ENCODE measurements at regions not wholly inside any gene's neighbourhood (a gene's known extent, or its start where the extent isn't known, plus 50 kb on each side); places are given as distances from the start of the nearest gene placed in this dataset.

GRCh38 chr21:27448960-27449359 lies 482.1 kb upstream of the ADAMTS5 start:
- no peak for DNase-seq

GRCh38 chr21:27447843-27448242 lies 481.0 kb upstream of the ADAMTS5 start:
- DNase-seq, result no peak

DNA sequence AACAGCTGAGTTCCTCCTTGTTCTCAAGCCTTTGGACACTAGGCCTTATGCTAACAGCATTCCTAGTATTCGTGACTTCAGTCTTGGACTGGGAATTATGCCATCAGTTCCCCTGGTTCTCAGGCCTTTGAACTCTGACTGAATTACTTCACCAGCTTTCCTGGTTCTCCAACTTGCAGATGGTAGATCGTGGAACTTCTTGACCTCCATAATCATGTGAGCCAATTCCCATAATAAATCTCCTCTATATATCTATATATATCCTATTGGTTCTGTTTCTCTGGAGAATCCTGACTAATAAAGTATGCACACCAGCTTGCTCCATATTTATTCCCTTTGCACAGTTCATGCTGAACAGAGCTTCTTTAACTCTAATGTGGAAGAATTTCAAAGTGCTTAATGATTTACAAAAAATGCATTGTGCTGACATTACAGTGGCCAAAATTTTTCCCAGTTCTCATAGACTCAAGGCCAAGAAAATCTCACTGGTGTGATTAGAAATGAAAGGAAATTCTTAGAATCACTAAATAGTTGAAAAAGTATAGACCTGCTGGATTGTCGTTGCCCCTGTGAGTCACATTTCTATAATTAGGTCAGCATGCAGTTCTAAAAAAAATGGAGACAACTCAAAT lies 462.9 kb upstream of the ADAMTS5 start:
- DNase-seq, result no peak

DNA sequence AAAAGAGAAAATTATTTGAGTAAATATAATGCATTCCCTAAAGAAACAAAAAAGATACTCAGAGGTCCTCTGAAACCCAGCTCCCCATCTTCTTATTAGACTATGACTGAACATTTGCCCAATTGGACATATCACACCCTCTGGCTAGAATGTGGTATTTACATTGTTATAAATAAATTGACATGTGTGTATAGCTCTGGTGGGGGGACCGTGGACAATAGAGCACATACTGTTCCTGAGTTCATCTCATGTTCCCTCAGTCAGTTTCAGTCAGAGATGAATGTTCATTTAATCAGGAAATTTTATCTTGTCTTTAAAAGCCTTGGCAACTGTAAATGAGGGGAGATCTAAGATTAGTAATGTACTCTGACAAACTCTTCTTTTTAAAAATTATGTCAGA lies 459.3 kb upstream of the ADAMTS5 start:
- no peak for DNase-seq

DNA sequence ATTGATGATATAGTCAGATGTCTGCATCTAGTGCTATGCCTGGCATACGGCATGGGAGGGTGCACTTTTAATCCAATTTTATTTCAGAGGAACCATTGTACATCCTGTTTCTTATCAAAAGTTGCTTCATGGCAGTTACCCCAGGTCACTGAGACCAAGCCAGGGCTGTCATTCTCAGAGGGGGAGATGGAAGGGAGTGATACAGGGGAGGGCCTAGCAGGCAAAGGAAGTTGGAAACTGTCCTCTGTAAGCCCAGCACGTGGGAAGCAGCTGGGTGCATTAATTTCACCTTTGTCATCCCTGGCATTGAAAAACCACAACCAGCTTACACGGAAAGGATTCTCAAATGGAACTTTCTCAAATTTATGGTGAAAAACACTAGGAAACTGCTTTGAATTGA lies 458.7 kb upstream of the ADAMTS5 start:
- no peak for DNase-seq

DNA sequence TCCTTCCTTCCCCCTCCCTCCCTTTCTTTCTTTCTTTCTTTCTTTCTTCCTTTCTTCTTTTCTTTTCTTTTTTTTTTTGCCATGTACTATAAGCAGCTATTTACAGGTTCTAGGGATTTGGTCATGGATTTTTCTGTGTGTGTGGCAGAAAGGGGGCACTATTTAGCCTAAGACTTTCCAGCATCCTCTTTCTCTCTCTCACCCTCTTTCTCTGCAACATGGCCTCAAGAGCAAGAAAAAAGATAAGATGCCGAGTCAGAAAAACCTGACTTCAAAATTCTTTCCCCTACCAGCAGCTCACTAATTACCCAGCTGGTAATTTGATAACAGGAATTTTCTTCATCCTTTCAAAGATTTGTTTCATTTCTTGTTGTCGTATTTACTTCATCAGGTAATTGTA lies 458.3 kb upstream of the ADAMTS5 start:
- no peak for DNase-seq

GRCh38 chr21:27424601-27425000 lies 457.7 kb upstream of the ADAMTS5 start:
- DNase-seq, result no peak

- DNase-seq, result no peak
Observed at GRCh38 chr21:27423906-27424595, 457.2 kb upstream of the ADAMTS5 start.

GRCh38 chr21:27423038-27423437 lies 456.1 kb upstream of the ADAMTS5 start:
- no peak for DNase-seq

DNA sequence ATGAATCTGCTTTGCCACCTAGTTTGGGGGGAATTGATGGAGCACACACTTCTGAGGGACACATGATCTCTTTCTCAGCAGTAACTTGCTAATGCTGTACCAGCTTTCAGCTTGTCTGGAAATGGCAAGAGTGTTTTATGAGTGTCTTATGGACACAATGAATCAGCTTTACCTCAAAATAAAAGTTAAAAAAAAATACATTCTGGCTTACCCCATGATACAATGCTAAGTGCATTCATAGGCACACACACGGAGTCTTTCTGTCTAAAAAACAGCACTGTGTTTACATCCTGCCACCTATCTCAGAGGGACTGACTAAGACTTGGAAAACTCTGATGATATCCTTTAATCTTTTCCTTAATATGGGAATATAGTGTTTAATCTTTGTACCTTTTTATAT lies 455.5 kb upstream of the ADAMTS5 start:
- DNase-seq, result no peak

DNA sequence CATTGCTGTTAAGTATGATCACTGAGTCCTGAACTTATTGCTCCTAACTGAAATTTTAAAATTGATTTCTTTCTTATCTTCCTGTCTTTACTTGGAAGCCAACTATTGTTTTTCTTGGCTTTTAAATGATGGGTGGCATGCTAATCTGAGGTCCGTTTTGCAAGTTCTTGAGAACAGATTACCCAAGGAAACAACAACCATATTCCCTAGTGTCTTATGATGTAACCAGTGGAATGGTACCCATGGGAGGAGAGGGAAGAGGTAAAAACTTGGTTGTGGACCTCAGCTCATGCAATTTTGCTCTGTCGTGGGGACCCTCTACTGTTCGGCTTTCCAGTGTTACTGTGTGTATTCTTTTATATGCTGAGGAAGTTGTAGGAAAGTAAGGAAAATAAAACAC lies 454.8 kb upstream of the ADAMTS5 start:
- DNase-seq, result no peak

GRCh38 chr21:27419153-27419552 lies 452.3 kb upstream of the ADAMTS5 start:
- no peak for DNase-seq

DNA sequence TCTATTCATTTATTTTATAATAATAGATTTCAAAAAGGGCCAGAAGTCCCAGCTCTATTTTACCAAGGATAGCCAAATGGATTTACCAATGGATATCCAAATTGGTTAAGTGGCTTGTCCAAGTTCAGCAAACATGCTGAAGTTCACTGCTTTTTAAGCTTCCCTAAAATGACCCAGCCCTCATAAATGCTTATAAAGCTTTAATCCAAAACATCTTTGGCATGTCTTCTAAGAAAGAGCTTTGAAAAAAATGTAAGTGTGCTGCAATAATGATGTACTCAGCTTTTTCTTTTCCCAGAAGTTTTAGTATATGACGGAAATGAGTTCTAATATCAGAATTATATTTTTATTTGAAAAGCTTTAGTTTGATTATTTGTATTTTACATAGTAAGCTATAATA lies 451.5 kb upstream of the ADAMTS5 start:
- no peak for DNase-seq

DNA sequence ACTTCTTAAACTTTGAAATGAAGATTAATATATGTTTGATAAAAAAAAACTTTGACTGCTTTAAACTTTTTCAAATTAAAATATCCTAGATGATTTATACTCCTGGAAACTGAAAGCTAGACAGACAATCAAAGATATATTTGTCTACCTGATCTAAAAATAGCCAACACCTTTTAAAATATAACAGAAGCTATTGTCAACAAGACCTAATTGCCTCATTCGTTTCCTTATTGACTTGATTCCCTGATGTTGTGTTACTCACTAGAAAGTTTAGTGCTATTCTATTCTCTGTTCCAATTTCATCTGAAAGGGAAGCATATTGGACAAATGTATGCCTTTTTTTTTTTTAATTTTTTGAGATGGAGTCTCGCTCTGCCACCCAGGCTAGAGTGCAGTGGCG lies 445.6 kb upstream of the ADAMTS5 start:
- no peak for DNase-seq

GRCh38 chr21:27408826-27409225 lies 441.9 kb upstream of the ADAMTS5 start:
- no peak for DNase-seq

DNA sequence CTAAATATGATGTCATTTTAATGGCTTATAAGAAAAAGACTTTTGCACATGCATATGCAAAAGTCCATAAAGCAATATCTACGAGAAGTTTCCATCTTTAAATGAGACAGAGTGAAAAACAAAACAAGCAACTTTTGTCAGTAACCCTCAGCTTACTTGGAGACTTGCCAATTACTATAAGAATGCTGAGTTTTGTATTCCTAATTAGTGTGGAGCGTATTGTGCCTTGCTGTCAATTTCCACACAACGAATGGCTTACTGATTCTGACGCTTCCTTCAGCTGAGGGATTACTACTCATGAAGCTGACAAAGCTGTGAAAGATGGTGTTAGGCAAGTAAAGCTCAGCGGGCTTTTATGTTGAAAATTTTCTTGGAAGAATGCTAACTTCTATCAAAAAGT lies 440.4 kb upstream of the ADAMTS5 start:
- DNase-seq, result no peak

DNA sequence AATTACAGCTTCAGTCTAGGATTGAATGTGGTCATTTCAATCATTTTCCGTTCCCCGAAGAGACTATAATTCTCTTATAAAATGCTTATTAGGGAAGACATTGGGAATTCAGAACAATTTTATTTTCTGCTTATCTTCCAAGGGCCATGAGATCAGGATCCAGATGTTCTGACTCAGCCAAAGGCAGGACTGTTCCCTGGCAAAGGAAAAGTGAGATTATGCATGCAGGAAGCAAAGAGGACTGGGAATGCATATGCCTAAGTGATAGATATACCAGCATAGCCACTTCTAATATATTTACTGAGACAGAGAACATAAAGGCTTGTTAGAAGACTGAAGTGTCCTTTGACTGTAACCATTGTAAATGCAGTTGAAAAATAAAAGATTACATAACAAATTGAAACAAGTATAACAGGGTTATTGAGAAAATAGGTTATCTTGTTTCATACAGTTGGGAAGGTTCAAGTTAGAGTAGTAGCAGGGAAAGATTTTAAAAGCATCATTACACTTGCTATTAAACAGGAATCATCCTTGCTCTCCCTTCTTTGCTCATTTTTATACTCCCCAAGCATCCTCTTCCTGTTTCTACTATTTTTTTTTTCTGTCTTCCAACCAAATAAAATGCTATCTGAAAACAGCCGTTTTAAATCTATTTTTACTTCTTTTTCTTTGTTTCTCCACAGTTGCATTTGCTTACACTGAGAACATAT lies 439.6 kb upstream of the ADAMTS5 start:
- DNase-seq, result no peak

GRCh38 chr21:27403011-27403410 lies 436.1 kb upstream of the ADAMTS5 start:
- no peak for DNase-seq

DNA sequence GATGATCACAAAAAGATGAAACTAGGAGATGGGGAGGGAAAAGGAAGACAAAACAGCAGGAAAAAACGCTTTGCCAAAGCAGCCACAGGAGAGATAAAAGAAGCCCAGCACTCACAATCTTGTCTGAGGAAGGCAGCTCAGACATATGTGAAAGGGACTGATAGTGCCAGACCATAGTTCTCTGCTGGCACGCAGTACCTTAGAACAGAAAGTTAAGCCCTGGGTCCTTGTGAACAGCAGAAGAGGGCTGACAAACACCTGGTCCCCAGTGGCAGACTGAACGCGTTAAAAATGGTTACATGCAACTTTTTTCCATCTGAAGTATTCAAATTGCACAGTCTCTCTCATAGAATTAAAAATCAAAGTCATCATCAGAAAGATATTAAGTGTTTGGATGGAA lies 433.2 kb upstream of the ADAMTS5 start:
- no peak for DNase-seq

DNA sequence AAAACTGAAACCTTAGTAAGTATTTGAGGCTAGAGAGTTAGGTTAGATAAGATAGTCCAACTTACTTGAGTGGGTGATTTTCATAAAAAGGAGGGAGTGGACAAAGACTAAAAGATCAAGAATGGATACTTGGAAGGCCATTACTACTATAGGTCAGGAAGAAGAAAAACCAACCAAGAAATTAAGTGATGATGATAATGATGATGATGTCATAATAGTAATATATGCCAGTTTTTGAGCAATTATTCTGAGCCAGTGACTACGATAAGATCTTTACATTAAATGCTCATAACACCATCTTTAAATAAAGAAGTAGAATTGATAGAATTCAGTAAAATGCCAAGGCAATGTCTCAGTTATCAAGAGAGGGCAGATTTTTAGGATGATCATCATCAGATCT lies 430.7 kb upstream of the ADAMTS5 start:
- no peak for DNase-seq

DNA sequence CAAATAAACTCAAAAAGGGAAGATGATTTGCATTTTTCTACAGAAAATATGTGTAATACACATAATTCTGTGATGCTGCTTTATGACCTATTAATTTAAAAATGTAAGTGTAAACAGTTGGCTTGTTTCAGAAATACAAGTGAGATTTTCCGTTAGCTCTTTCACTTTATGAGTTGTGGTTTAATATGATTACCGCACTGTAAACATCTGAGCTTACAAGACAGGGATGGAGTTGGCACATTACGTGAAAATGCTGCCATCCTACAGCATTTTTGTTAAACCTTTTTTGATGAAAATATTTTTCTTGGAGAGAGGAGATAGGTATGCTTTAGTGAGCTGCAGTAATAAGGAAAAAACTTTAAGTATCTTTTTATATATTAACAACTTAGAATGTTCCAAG lies 426.8 kb upstream of the ADAMTS5 start:
- no peak for DNase-seq

DNA sequence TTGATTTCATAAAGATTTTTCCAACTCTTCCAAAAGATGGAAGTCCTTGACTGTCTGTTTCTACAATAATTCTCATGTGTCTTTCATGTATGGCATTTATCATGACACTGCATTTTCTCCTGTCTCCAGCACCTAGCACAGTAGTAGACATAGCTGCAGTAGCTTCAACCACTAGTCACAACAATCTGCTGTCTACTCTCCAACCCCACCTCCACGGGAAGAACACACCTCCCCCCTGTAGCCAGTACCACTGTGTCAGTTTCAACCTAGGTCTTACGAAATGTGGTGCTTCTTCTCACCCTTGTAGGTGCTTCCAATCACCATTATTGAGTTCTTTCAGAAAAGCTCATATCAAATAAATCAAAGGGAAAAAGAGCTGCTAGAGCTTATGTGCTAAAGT lies 425.1 kb upstream of the ADAMTS5 start:
- DNase-seq, result no peak

DNA sequence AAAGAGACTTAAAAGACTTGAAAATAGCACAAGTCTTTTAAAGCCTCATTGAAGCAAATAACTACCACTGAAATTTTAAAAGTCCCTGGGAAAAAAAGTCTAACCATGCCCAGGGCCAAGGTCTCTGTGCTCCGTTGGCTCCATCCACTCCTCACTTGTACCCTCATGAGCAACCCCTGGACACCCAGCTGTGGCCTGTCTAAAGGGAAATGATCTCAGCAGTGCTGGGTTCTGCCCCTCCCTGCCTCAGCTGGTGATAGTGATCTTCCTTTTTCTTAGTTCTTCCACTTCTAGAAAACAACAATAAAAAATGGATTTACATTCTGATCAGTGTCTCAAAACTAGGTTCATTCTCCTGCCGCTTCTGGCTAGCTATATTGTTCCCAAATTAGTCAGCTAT lies 423.5 kb upstream of the ADAMTS5 start:
- no peak for DNase-seq

DNA sequence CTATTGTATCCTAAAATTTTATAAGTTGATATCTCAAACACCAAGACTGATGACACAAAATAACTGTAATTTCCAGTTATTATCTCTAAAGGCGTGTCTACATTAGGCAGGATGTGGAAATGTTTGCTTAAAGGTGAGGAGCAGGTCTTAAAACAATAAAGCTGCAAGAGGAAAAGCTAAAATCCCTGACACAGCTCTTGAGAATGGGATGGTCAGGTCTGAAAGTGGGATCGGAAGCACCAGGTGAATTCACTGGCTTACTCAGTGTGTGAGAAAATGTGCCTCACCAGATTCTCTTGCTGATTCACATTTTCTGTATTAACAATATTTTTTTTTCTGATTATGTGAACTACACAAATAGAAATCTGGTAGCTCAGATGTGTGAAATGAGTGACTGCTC lies 421.9 kb upstream of the ADAMTS5 start:
- DNase-seq, result no peak

GRCh38 chr21:27382404-27382803 lies 415.5 kb upstream of the ADAMTS5 start:
- no peak for DNase-seq
